ENCODE measurements at regions not wholly inside any gene's neighbourhood (a gene's known extent, or its start where the extent isn't known, plus 50 kb on each side); places are given as distances from the start of the nearest gene placed in this dataset.

- TF ChIP-seq CTCF (IDR thresholded peaks at IDR 0.05 in 2 of 3, conservative IDR thresholded peaks at IDR 0.05 in 1 of 3; ENCODE audit: borderline replicate concordance in 1 of 3, insufficient read depth in 1 of 3, low read depth in 2 of 3, low read length in 2 of 3) (no peak), POLR2A (IDR thresholded peaks at IDR 0.05; ENCODE audit: borderline replicate concordance, extremely low read depth, insufficient read depth, insufficient read length) (no peak), POLR2AphosphoS5 (IDR thresholded peaks at IDR 0.05; ENCODE audit: low read depth, low read length) (no peak), MAX (IDR thresholded peaks at IDR 0.05) (no peak), CBX3 (IDR thresholded peaks at IDR 0.05; ENCODE audit: low read depth) (no peak), YY1 (IDR thresholded peaks at IDR 0.05; ENCODE audit: extremely low read depth, insufficient replicate concordance, low read depth, low read length) (no peak), SP1 (IDR thresholded peaks at IDR 0.05; ENCODE audit: low read depth) (no peak), EGR1 (IDR thresholded peaks at IDR 0.05; ENCODE audit: low read depth) (no peak), RAD21 (IDR thresholded peaks at IDR 0.05; ENCODE audit: low read depth) (no peak), REST (IDR thresholded peaks at IDR 0.05; ENCODE audit: low read depth) (no peak), EZH2 (IDR thresholded peaks at IDR 0.05) (no peak), TCF7L2 (IDR thresholded peaks at IDR 0.05; ENCODE audit: borderline replicate concordance, extremely low read depth, insufficient read depth, insufficient read length) (no peak)
Measured at GRCh38 chr11:44426119-44426518, 116.2 kb upstream of the ALX4 start.

Measured in HCT116 (cell line).